Prostate gland (tissue), 2 donors: ENCODE measurements at regions not wholly inside any gene's neighbourhood (a gene's known extent, or its start where the extent isn't known, plus 50 kb on each side); places are given as distances from the start of the nearest gene placed in this dataset.

Experiments used
- DNase-seq: peaks from one replicate; pipeline ENCODE4 v3.0.0-alpha.2; 2019; ENCODE audit warnings: low spot score
- H3K27ac ChIP-seq, 2 donors: fragments of 200-600 bp; sonication (generic); 2 replicates each; pipeline ENCODE4 v1.5.1; 2017 to 2019
- H3K27me3 ChIP-seq: fragments of 200-600 bp; sonication (generic); replicated peaks from 2 replicates; pipeline ENCODE4 v1.5.1; 2019; ENCODE audit not compliant: insufficient read depth
- H3K36me3 ChIP-seq, 2 donors: fragments of 200-600 bp; sonication (generic); 1 replicate in 1 of 2; 2 replicates in 1 of 2; pipeline versions ENCODE4 v1.5.1 to v1.8.1; 2017 to 2019
- H3K4me1 ChIP-seq: fragments of 200-600 bp; sonication (generic); replicated peaks from 2 replicates; pipeline ENCODE4 v1.5.1; 2019
- H3K4me3 ChIP-seq, 2 donors: fragments of 200-600 bp; sonication (generic); 2 replicates each; pipeline ENCODE4 v1.5.1; 2017 to 2019
- H3K9me3 ChIP-seq: fragments of 200-600 bp; sonication (generic); 2 replicates; pipeline ENCODE4 v1.5.1; 2017
- POLR2A ChIP-seq: fragments of 450-650 bp; IDR thresholded peaks from one replicate; pipeline ENCODE4 v1.6.1; 2016; ENCODE audit warnings: antibody characterized with exemption, mild to moderate bottlenecking
- POLR2AphosphoS5 ChIP-seq: sonication (generic); formaldehyde crosslinking; IDR thresholded peaks from one replicate; pipeline ENCODE4 v1.6.1; 2017; ENCODE audit warnings: antibody characterized with exemption
- WGBS: methylation state at CpG from one replicate; pipeline ENCODE4 v1.1.5; 2018; 5-methylcytosine and 5-hydroxymethylcytosine counted together
- intact Hi-C: fragments of 100-400 bp; cut with DNase I; formaldehyde crosslinking; loops from one replicate; pipeline ENCODE4 v1.14.2; 2022
- TF ChIP-seq, protein P1 (sequence below), 4 experiments: fragments of 200-600 bp in 2 of 4; fragments of 450-650 bp in 2 of 4; sonication (generic) in 2 of 4; IDR thresholded peaks; 1 replicate in 3 of 4; 2 replicates in 1 of 4; pipeline ENCODE4 v1.5.1; 2016 to 2019; ENCODE audit warnings: antibody characterized with exemption in 4 of 4, mild to moderate bottlenecking in 2 of 4, moderate library complexity in 2 of 4

DNA sequence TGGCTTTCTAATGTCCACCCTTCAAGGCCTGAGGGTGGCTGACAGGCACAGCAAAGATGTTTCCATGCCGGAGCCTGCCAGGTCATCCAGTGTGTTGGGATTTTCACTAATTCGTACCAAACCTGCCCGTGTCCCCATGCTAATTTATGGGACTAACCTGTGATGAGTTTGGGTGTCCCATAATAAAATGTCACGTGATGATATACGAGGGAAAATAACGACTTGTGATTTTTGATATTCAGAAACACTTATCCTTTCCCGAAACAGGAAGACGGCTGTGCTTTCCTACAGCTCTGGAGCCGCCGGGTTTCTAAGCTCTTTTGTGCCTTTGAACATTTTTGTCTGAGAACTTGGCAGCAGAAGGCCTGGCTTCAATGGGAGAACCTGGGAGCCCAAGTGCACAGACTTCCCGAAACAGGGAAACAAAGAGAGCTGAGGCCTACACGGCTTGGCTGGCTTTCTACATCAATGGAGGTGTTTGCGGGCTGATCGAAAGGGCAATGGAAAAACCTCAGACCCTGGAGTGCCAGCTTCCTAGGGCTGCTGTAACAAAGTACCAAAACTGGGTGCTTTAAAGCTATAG, 171.9 kb upstream of the JARID2 start:
- TF ChIP-seq, protein P1, sequence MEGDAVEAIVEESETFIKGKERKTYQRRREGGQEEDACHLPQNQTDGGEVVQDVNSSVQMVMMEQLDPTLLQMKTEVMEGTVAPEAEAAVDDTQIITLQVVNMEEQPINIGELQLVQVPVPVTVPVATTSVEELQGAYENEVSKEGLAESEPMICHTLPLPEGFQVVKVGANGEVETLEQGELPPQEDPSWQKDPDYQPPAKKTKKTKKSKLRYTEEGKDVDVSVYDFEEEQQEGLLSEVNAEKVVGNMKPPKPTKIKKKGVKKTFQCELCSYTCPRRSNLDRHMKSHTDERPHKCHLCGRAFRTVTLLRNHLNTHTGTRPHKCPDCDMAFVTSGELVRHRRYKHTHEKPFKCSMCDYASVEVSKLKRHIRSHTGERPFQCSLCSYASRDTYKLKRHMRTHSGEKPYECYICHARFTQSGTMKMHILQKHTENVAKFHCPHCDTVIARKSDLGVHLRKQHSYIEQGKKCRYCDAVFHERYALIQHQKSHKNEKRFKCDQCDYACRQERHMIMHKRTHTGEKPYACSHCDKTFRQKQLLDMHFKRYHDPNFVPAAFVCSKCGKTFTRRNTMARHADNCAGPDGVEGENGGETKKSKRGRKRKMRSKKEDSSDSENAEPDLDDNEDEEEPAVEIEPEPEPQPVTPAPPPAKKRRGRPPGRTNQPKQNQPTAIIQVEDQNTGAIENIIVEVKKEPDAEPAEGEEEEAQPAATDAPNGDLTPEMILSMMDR (IDR thresholded peaks at IDR 0.05) = no peak
- no peak for TF ChIP-seq POLR2A
- no peak for TF ChIP-seq POLR2AphosphoS5
- Histone ChIP-seq H3K27ac (peak overlapping the region; percentile 10 to 53), H3K4me1 (no peaks in the 10 kb centered on the region), H3K9me3 (no peaks in the 10 kb centered on the region), H3K27me3 (no peaks in the 10 kb centered on the region), H3K36me3 (no peaks in the 10 kb centered on the region), H3K4me3 (no peak overlapping the region)
- WGBS = 48% methylated on average over 14 of the region's 14 CpGs
- DNase-seq = peak; percentile 5
- intact Hi-C loops = no loop called here

DNA sequence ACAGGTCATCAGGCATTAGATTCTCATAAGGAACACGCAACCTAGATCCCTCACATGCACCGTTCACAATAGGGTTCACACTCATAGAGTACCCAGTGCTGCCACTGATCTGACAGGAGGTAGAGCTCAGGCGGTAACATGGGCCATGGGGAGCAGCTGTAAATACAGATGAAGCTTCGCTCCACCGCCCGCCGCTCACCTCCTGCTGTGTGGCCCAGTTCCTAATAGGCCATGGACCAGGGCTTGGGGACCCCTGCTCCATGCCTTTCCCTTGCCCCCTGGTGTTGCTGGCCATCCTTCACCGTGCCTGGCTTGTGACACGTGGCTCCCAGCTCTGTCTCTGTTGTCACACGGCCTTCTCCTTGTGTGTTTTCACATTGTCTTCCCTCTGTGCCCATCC, 171.1 kb upstream of the JARID2 start:
- H3K4me3 ChIP-seq = no peak overlapping the region
- no peak for TF ChIP-seq POLR2A
- TF ChIP-seq POLR2AphosphoS5 = no peak
- intact Hi-C loops = no loop called here
- no peaks in the 10 kb centered on the region for H3K4me1 ChIP-seq
- DNase-seq = no peak
- no peaks in the 10 kb centered on the region for H3K27me3 ChIP-seq
- H3K27ac ChIP-seq = no peak overlapping the region
- no peaks in the 10 kb centered on the region for H3K9me3 ChIP-seq
- no peaks in the 10 kb centered on the region for H3K36me3 ChIP-seq
- WGBS = 96% methylated on average over 10 of the region's 10 CpGs

DNA sequence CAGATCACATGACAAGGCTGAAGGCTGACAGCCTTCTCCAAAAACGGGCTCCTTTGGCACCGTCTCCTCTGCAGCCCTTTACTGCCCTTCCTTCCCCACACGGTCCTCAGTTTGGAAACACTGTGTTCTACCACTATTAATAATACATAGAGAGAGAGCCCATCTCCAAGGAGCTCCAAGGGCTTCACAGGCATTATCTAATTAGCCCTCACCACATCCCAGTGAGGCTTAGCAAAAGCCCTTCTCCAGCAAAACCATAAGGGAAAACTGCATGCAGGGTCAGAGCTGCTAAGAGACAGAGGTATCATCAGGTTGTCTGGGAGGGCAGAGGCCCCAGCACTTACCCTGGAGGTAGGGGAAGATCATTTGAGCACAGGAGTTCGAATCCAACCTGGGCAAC, 169.3 kb upstream of the JARID2 start:
- DNase-seq = no peak
- no peaks in the 10 kb centered on the region for H3K4me1 ChIP-seq

DNA sequence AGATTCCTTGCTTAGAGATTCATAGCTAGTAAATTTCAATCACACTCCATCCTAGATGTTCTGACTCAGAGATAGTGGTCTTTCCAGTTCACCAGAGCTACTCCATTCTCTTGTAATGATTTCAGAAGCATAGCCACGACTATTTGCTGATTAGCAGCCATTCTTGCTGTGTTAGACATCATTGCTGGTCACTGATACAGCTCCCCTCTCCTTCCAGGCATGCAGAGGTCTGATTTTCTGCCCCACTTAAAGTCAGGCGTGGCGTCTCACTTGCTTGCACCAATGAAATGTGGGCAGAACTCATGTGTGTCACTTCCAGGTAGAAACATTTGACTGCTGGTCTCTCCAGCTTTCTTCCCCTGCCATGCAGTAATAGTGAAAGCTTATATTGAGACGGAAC, 168.9 kb upstream of the JARID2 start:
- H3K27me3 ChIP-seq = no peaks in the 10 kb centered on the region
- TF ChIP-seq POLR2A (no peak), POLR2AphosphoS5 (no peak)
- TF ChIP-seq, protein P1 (IDR thresholded peaks at IDR 0.05) = no peak
- 82% methylated on average over 4 of the region's 4 CpGs for WGBS

More for the DNA sequence above, 169.3 kb upstream of the JARID2 start:
- no peaks in the 10 kb centered on the region for H3K27me3 ChIP-seq
- intact Hi-C loops = no loop called here
- TF ChIP-seq POLR2A = no peak
- TF ChIP-seq, protein P1 (IDR thresholded peaks at IDR 0.05) = no peak
- no peak for TF ChIP-seq POLR2AphosphoS5
- no peak overlapping the region for H3K27ac ChIP-seq
- H3K4me3 ChIP-seq = no peak overlapping the region
- no peaks in the 10 kb centered on the region for H3K9me3 ChIP-seq
- 86% methylated on average over 4 of the region's 4 CpGs for WGBS
- no peaks in the 10 kb centered on the region for H3K36me3 ChIP-seq

DNA sequence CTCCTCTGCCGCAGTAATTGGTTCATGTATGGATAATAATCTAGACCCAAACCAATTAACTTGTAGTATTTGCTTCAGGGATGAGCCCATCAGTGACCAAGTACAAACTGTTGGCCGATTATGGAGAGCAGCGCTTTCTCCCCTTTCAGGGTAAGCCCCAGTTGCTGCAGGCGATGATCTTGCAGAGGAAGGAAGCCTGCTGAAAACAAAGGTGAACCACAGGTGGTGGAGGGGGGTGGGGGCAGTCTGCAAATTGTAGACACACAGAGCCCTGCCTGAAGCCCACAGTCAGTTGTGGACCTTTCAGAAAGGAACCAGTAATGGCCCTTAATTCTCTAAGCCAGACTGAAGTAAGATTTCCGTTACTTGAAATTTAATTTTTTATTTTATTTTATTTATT, 167.9 kb upstream of the JARID2 start:
- DNase-seq = no peak
- Histone ChIP-seq H3K36me3 (no peaks in the 10 kb centered on the region), H3K4me1 (no peaks in the 10 kb centered on the region), H3K27me3 (no peaks in the 10 kb centered on the region), H3K27ac (no peak overlapping the region), H3K4me3 (no peak overlapping the region), H3K9me3 (no peaks in the 10 kb centered on the region)
- TF ChIP-seq, protein P1 (IDR thresholded peaks at IDR 0.05) = no peak
- TF ChIP-seq POLR2A = no peak
- no peak for TF ChIP-seq POLR2AphosphoS5
- intact Hi-C loops = no loop called here
- WGBS = 91% methylated on average over 5 of the region's 5 CpGs

More for the DNA sequence above, 168.9 kb upstream of the JARID2 start:
- no peak overlapping the region for H3K27ac ChIP-seq
- H3K36me3 ChIP-seq = no peaks in the 10 kb centered on the region
- intact Hi-C loops = no loop called here
- no peaks in the 10 kb centered on the region for H3K4me1 ChIP-seq
- no peak overlapping the region for H3K4me3 ChIP-seq
- no peak for DNase-seq
- no peaks in the 10 kb centered on the region for H3K9me3 ChIP-seq
